Caco-2 (cell line): ENCODE measurements at regions not wholly inside any gene's neighbourhood (a gene's known extent, or its start where the extent isn't known, plus 50 kb on each side); places are given as distances from the start of the nearest gene placed in this dataset.

Experiments used
- BruUV-seq: library from RNA; stranded (reverse); fragments of 400-500 nt; replicated peaks from 2 replicates; lab custom pipeline; 2021; lab: Mats Ljungman, UMichigan
- CTCF ChIA-PET: fragments of 300-600 bp; sonication (Branson Sonifier 250); formaldehyde crosslinking; loops from one replicate; lab custom pipeline; 2022; ENCODE audit warnings: antibody characterized with exemption; lab: Charles Lee
- POLR2A ChIA-PET: fragments of 300-600 bp; sonication (Branson Sonifier 250); formaldehyde crosslinking; loops from one replicate; lab custom pipeline; 2022; ENCODE audit warnings: antibody characterized with exemption; lab: Charles Lee
- DNase-seq, 2 experiments: peaks; one replicate each; pipeline versions ENCODE4 v3.0.0 to v3.0.0-alpha.2; 2020 to 2022
- H3K27me3 ChIP-seq: replicated peaks from 2 replicates; pipeline ENCODE4 v1.6.0; 2011; ENCODE audit warnings: low read length; ENCODE audit not compliant: control insufficient read depth, insufficient read depth
- H3K36me3 ChIP-seq: 2 replicates; pipeline ENCODE4 v1.5.1; 2011; ENCODE audit warnings: low read length; ENCODE audit not compliant: control insufficient read depth, insufficient read depth
- H3K4me1 ChIP-seq: fragments of 250-450 bp; sonication (Bioruptor Pico); 2 replicates; pipeline ENCODE4 v1.5.1; 2020; ENCODE audit warnings: mild to moderate bottlenecking
- H3K4me3 ChIP-seq: 2 replicates; pipeline ENCODE4 v1.5.1; 2011; ENCODE audit warnings: low read depth, mild to moderate bottlenecking, control low read depth, low read length
- H3K9me3 ChIP-seq: fragments of 250-450 bp; sonication (Bioruptor Pico); 2 replicates; pipeline ENCODE4 v1.5.1; 2020; ENCODE audit warnings: mild to moderate bottlenecking, moderate library complexity
- H3K27ac Mint-ChIP-seq: one replicate; pipeline ENCODE4 v1.8.0; 2022; ENCODE audit warnings: mixed read lengths; ENCODE audit not compliant: unreplicated experiment
- H3K27me3 Mint-ChIP-seq: one replicate; pipeline ENCODE4 v1.8.0; 2022; ENCODE audit warnings: mixed read lengths; ENCODE audit not compliant: insufficient read depth, unreplicated experiment
- H3K36me3 Mint-ChIP-seq: one replicate; pipeline ENCODE4 v1.8.0; 2022; ENCODE audit warnings: mild to moderate bottlenecking, mixed read lengths; ENCODE audit not compliant: insufficient read depth, unreplicated experiment
- H3K4me1 Mint-ChIP-seq: one replicate; pipeline ENCODE4 v1.8.0; 2022; ENCODE audit warnings: low read depth, mixed read lengths; ENCODE audit not compliant: unreplicated experiment
- H3K4me3 Mint-ChIP-seq: one replicate; pipeline ENCODE4 v1.8.0; 2022; ENCODE audit warnings: mild to moderate bottlenecking, moderate library complexity, mixed read lengths; ENCODE audit not compliant: unreplicated experiment
- H3K9me3 Mint-ChIP-seq: one replicate; pipeline ENCODE4 v1.8.0; 2022; ENCODE audit warnings: mixed read lengths; ENCODE audit not compliant: unreplicated experiment
- CTCF ChIP-seq, 2 experiments: fragments of 200-600 bp in 1 of 2; IDR thresholded peaks; 1 replicate in 1 of 2; 2 replicates in 1 of 2; pipeline versions ENCODE4 v1.5.1 to v1.8.0; 2011 to 2022; ENCODE audit warnings: antibody characterized with exemption in 1 of 2, control low read depth in 1 of 2, inconsistent platforms in 1 of 2, low read depth in 1 of 2, low read length in 1 of 2, mild to moderate bottlenecking in 1 of 2, moderate library complexity in 1 of 2; ENCODE audit not compliant: insufficient read depth in 1 of 2, severe bottlenecking in 1 of 2, unreplicated experiment in 1 of 2
- intact Hi-C: fragments of 100-400 bp; cut with micrococcal nuclease; formaldehyde crosslinking; loops from one replicate; pipeline ENCODE4 v1.10.0; 2022; ENCODE audit not compliant: unreplicated experiment

- Mint-ChIP-seq H3K4me3 (no peak overlapping the region), H3K4me1 (peaks cover 35% of the 10 kb centered on the region)
Measured at GRCh38 chr3:23738944-23739343, 66.8 kb upstream of the UBE2E1 start.

GRCh38 chr3:23739536-23739935 lies 66.2 kb upstream of the UBE2E1 start:
- no peaks in the 10 kb centered on the region for H3K27me3 Mint-ChIP-seq
- intact Hi-C loops = loop anchor here (1.0 kb wide), 1 partner anchor 11 kb away; no protein-coding TSS in a partner anchor
- no peaks in the 10 kb centered on the region for H3K36me3 Mint-ChIP-seq
- H3K9me3 Mint-ChIP-seq = no peaks in the 10 kb centered on the region
- Histone ChIP-seq H3K27me3 (no peaks in the 10 kb centered on the region), H3K9me3 (no peaks in the 10 kb centered on the region), H3K4me1 (peaks cover 37% of the 10 kb centered on the region), H3K36me3 (no peaks in the 10 kb centered on the region), H3K4me3 (no peak overlapping the region)
- no peak for TF ChIP-seq CTCF (IDR thresholded peaks at IDR 0.05; ENCODE audit: insufficient read depth in 1 of 2, low read depth in 1 of 2, low read length in 1 of 2, severe bottlenecking in 1 of 2, unreplicated experiment in 1 of 2)
- H3K4me3 Mint-ChIP-seq = no peak overlapping the region
- H3K27ac Mint-ChIP-seq = peak overlapping the region; percentile 55
- no TSS peak for BruUV-seq
- POLR2A ChIA-PET = no interaction called here
- CTCF ChIA-PET = no interaction called here
- peaks cover 34% of the 10 kb centered on the region for H3K4me1 Mint-ChIP-seq
- no peak for DNase-seq

More at GRCh38 chr3:23738944-23739343, 66.8 kb upstream of the UBE2E1 start:
- H3K4me1 ChIP-seq = peaks cover 43% of the 10 kb centered on the region
- no TSS peak for BruUV-seq
- ChIA-PET POLR2A (no interaction called here), CTCF (no interaction called here)
- intact Hi-C loops = loop anchor here (1.0 kb wide), 1 partner anchor 11 kb away; no protein-coding TSS in a partner anchor
- Mint-ChIP-seq H3K9me3 (no peaks in the 10 kb centered on the region), H3K27me3 (no peaks in the 10 kb centered on the region), H3K36me3 (no peaks in the 10 kb centered on the region), H3K27ac (peak overlapping the region; percentile 55)
- no peaks in the 10 kb centered on the region for H3K9me3 ChIP-seq
- no peaks in the 10 kb centered on the region for H3K27me3 ChIP-seq
- H3K4me3 ChIP-seq = no peak overlapping the region
- peak; percentile 44 to 50 for DNase-seq
- no peaks in the 10 kb centered on the region for H3K36me3 ChIP-seq
- TF ChIP-seq CTCF (IDR thresholded peaks at IDR 0.05; ENCODE audit: insufficient read depth in 1 of 2, low read depth in 1 of 2, low read length in 1 of 2, severe bottlenecking in 1 of 2, unreplicated experiment in 1 of 2) = no peak

- CTCF ChIA-PET = no interaction called here
- no peak overlapping the region for H3K27ac Mint-ChIP-seq
- no peak for TF ChIP-seq CTCF (IDR thresholded peaks at IDR 0.05; ENCODE audit: insufficient read depth in 1 of 2, low read depth in 1 of 2, low read length in 1 of 2, severe bottlenecking in 1 of 2, unreplicated experiment in 1 of 2)
- H3K4me3 ChIP-seq = no peak overlapping the region
- H3K27me3 ChIP-seq = no peaks in the 10 kb centered on the region
- H3K36me3 Mint-ChIP-seq = no peaks in the 10 kb centered on the region
- peaks cover 24% of the 10 kb centered on the region for H3K4me1 Mint-ChIP-seq
- no peaks in the 10 kb centered on the region for H3K27me3 Mint-ChIP-seq
- BruUV-seq = no TSS peak
- no peak overlapping the region for H3K4me3 Mint-ChIP-seq
- no peaks in the 10 kb centered on the region for H3K36me3 ChIP-seq
- POLR2A ChIA-PET = no interaction called here
- no peaks in the 10 kb centered on the region for H3K9me3 Mint-ChIP-seq
- peaks cover 27% of the 10 kb centered on the region for H3K4me1 ChIP-seq
- H3K9me3 ChIP-seq = no peaks in the 10 kb centered on the region
- no peak for DNase-seq
- intact Hi-C loops = no loop called here
Measured at GRCh38 chr3:23740517-23740965, 65.2 kb upstream of the UBE2E1 start.
